GM12874 (cell line): ENCODE measurements at regions not wholly inside any gene's neighbourhood (a gene's known extent, or its start where the extent isn't known, plus 50 kb on each side); places are given as distances from the start of the nearest gene placed in this dataset.

ENCODE experiments used
- CTCF ChIP-seq: IDR thresholded peaks from 2 replicates; pipeline ENCODE4 v1.5.1; 2011; ENCODE audit warnings: low read depth, mild to moderate bottlenecking, control low read depth, low read length, moderate library complexity; ENCODE audit not compliant: insufficient read depth

- no peak for TF ChIP-seq CTCF
Observed at GRCh38 chr7:125481323-125481722, 551.7 kb upstream of the POT1 start.

GRCh38 chr7:125480762-125481161 is 551.1 kb upstream of the POT1 start:
- TF ChIP-seq CTCF = no peak

GRCh38 chr7:125468855-125469174 is 539.2 kb upstream of the POT1 start:
- TF ChIP-seq CTCF = no peak

GRCh38 chr7:125467996-125468854 is 538.6 kb upstream of the POT1 start:
- TF ChIP-seq CTCF = no peak

GRCh38 chr7:125465527-125465926 is 535.9 kb upstream of the POT1 start:
- no peak for TF ChIP-seq CTCF

GRCh38 chr7:125462615-125463014 is 533.0 kb upstream of the POT1 start:
- no peak for TF ChIP-seq CTCF

GRCh38 chr7:125459038-125459437 is 529.4 kb upstream of the POT1 start:
- no peak for TF ChIP-seq CTCF
